HG03457 (cell line): ENCODE measurements at regions not wholly inside any gene's neighbourhood (a gene's known extent, or its start where the extent isn't known, plus 50 kb on each side); places are given as distances from the start of the nearest gene placed in this dataset.

Experiments used
- ATAC-seq: cut with Tn5 transposase; IDR thresholded peaks from one replicate; pipeline ENCODE4 v1.9.1; 2021; ENCODE audit warnings: moderate number of reproducible peaks; ENCODE audit not compliant: unreplicated experiment

DNA sequence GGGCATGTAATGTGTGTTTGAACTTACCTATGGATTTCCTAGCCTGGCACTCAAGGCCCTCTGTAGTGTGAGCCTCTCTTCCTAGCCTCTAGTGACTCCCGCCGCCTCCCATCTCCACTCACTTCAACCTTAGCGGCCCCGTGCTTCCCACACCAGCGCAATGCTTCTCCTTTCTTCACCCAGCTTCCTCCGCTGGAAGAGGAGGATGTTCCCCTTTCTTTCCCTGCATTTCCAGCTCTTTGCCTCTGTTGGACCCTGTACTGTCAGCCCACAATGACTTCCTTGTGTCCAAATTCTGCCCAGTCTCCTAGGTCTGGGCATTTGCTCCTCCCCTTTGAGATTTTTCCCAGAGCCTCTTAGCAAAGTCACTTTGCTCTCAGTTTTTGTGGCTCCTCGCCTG lies 138.1 kb upstream of the IRF2BP2 start:
- no peak for ATAC-seq

DNA sequence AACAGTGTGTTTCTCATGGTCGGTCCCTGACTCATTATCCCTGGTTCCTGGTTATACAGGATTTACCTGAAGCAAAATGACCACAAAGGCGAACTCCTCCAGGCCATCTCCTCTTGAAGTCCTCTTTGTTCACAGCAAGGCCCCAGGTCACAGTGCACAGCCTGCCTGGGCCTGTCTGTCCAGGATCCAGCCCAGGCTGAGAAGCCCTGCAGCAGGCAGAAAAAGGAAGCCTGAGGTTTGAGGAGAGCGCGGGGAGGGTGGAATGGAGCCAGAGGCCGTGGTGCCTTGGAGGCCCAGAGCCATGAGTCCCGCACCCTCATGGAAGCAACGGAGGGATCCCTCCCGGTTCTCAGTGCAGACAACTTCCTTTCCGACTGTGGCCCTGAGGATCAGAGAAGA lies 136.8 kb upstream of the IRF2BP2 start:
- ATAC-seq = no peak

DNA sequence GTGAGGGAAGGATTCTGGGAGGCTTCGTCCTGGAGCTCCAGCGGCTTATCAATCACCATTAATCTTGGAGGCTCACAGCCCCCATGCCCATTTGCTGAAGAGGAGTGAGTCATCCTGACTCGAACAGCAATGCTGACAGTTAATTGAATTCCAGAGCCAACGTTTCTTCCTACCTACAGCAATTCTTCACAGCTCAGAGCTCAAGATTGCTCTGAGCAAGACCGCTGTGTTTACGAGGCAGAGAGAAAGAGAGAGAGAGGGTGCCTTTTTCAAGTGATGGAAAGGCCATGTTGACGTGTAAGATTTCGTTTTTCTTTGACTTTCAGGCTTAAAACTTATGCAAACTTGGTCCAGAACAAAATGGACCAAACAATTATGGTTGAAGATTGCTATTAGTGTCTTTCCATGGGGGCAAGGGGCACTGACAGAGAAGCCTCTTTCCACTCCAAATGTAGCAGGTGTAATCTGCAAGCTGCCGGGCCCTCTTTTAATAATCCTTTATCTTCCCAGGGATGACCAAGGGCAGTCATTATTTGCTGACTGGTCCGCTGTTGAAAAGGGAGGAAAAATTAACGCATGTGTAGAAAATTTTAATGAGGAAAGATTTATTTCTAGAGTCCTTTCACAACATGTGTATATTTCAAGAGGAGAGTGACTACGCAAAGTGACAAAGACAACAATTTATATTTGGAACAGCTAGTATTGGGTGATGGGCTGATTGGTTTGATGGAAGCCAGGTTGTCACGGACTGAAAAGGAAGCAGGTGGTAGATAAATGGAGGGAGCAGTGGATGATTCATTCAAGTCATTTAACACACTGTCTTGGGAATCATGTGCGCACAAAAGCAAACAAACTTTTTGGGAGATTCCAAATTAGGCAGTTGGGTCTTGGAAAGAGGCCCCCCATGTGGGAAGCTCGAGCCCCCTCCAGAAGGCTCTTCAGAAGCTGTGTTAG lies 136.1 kb upstream of the IRF2BP2 start:
- ATAC-seq = no peak

DNA sequence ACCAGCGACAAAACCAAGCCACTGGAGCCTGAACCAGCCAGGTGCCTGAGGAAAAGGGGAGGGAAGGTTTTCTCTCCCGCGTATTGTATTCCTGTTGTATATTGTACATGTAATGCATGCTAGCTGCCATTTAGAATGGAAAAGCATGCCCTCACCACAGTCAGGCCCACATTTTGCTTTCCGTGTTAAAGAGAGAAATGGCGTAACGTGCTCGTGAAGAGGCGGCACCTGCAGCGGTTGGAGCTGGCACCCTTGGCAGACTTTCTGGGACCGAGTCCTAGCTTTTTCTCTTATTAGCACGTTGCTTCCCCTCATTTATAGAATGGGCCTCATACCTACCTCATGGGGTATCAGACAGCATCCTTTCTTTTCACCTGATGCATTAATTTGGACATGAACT lies 135.3 kb upstream of the IRF2BP2 start:
- no peak for ATAC-seq

DNA sequence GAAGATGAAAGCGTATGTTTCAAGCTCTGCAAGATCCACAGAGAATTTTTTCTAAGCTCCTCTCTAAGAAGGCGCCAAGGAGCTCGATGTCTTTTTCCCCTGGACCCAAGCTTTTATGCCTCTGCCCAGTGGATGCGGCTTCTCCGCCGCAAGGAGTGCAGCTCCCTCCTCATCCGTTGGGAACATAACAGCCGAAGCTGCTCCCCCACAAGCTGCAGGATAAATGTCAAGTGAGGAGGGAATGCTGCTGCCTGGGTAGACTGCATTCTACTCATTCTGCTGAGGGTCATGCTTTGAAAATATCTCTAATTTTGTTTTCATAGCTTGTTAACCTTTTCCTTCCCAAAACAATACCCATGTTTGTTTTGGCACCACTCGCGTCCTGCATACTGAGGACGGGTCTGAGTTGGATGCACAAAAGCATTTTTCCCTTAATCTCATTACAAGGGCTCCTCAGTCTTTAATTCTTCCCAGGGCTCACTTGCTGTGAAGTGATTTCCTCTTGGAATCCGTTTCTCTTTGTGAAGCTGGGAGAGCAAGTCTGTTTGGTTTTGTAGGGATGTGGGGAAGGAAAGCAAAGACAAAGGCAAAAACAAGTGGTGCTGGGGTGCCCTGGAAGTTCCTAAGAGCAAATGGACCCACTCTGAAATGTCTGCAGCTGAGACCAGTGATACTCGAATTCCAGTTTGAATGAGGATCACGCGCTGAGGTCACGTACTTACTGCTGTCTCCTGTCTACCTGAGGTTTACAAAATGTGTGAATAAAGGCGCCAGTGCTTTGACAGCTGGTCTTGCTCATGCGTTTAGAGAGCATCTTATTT lies 134.0 kb upstream of the IRF2BP2 start:
- no peak for ATAC-seq

DNA sequence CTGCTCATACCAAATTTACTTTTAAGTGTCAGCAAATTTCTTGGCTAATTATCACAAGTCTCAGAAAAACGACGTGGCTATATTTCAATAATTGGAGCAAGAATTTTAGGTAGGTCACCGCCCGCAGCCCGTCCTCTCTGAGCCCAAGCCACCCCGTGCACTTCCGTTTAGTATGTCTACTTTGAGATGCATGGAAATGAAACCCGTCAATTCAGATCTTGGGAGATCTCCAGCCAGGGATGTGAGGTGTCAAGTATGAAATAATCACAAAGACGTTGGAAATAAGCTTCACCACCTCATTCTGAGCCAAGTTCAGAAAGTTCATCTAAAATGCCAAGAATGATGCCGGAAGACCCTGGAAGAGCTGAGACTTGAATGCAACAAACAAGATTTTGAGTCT lies 132.6 kb upstream of the IRF2BP2 start:
- no peak for ATAC-seq

DNA sequence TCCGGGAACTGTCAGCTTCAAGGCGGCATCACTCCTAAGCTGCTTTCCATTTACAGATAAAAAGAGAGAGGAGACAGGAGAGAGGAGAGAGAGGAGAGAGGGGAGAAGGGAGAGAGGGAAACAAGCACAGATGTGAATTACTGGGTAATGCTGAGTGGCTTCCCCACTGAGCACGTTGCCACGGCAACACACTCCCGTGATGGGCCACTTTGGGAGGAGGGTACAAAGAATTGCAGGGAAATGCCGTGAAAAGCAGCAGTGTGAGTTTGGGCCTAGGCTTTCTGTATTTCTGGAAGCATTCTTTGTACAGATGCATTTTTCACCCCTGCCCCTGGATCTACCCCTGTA lies 128.0 kb upstream of the IRF2BP2 start:
- no peak for ATAC-seq

DNA sequence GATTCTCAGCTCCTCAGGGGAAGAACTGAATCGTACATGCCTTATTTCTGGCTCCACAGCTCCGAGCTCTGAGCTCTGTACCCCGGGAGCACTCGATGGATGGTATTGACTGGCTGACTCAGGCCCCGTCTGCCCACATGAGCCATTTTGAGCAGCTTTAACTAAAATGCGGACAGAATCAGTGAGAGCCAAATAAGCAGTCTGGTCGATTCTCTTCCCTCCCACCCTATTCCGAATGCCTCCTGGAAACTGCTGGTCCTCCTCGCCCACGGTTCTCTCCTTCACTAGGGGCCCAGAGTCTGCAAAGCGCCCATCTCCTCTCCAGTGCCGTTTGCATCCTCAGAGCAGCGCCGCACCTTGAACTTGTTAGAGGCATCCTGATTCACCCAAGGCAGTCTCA lies 125.9 kb upstream of the IRF2BP2 start:
- no peak for ATAC-seq

DNA sequence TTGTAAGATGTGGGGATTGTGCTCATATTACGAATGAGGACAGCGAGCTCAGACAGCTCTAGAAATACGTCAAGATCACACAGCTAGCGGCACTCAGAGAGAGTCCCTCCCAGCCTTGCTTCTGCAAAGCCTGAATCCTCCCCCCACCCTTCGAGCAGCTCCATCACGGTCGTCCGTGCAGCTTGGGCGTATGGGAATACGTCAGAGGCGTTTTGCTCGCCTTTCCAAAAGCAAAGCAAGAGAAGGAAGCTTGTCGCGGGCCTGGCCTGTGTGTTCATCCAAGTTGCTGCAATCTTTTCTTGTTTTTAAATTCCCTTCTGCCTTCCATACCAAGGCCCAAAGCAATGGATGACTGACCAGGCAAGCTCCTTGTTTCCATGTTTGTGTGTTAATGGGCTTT lies 125.5 kb upstream of the IRF2BP2 start:
- ATAC-seq = no peak

DNA sequence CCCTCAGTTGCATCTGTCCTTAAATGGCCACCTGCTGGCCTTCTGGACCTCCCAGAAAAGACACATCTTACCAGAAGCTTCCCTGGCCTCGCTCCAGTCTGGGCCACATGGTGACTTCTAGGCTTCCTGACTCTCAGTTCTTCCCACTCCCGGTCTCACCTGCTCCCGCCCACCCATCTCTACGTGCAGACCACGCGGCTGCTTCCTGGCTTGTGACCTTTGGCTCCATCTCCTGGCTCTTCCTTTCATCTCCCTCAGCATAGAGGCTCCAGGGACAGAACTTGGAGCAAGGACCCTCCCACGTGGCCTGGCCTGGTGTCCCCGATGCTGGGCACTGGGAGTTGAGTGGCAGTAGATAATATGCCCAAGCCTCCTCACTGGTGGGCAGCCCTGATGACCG lies 124.9 kb upstream of the IRF2BP2 start:
- ATAC-seq = no peak

DNA sequence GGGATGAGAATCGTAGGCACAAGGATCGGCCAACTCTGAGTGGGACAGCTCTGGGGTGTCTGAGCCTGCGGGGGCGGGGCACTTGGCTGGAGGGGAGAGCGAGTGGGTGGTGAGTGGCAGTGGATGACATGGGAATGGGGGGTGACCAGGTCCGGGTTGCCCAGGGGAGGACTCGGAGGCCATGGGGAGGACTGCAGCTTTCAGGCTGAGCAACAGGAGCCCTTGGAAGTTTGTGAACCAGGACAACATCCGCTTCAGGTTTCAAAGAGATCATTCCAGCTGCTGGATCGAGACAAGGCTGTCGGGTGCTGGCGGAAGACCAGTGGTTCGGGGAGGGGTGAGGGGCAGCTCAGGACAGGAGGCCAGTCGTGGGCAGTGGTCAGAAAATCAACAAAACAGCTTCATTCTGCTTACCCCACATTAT lies 124.4 kb upstream of the IRF2BP2 start:
- ATAC-seq = no peak

DNA sequence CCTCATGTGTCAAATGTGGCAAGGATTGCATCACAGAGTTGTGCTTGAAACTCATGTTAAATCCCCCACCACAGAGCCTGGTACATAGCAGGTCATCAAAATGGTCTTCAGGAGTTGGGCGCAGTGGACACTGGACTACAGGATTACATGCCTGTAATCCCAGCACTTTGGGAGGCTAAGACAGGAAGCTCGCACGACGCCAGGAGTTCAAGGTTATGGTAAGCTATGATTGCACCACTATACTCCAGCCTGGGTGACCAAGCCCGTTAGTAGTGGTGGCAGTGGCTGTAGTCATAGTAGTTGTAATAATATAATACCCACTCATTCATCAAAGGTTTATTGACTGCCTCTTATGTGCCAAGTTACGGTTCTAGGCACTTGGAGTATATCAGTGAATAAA lies 123.4 kb upstream of the IRF2BP2 start:
- no peak for ATAC-seq

DNA sequence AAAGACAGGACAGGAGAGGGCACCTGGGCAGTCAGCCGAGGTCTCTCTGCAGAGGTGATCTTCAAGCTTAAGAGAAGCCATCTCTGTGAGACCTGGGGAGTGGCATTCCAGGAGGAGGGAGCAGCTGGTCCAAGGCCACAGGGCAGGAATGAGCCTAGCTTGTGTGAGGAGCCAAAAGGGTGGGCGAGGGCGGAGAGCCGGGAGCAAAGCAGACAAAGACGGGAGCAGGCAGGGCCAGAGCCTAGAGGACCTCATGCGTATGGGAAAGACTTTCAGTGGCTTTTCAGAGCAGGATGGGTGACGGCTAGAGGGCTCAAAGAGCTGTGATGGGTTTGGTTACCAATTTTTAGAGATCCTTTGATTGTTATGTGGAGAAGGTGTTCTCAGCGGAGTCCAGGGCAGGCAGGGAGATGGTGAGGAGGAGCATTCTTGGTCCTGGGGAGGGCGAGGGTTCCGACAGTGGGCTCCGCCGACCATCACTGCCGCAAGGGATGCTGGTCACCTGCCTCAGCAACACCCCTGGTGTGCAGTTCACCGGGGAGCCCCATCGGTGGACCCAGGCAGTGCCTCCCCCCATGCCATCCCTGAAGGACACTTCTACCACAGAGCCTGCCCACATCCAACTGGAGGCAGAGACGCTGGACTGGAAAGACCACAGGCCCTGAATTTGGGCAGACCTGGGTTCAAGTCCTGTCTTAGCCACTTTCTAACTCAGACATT lies 122.9 kb upstream of the IRF2BP2 start:
- no peak for ATAC-seq

DNA sequence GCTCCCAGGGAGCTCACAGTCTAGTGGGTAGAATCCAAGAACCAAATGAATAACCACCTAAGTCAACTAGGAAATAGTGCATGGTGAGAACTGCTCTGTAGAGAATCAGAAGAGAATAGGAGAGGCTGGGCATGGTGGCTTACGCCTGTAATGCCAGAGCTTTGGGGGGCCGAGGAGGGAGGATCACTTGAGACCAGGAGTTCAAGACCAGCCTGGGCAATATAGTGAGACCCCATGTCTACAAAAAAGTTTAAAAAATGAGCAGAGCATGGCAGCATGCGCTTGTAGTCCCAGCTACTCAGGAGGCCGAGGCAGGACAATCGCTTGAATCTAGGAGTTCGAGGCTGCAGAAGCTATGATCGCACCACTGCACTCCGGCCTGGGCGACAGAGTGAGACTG lies 122.3 kb upstream of the IRF2BP2 start:
- no peak for ATAC-seq

DNA sequence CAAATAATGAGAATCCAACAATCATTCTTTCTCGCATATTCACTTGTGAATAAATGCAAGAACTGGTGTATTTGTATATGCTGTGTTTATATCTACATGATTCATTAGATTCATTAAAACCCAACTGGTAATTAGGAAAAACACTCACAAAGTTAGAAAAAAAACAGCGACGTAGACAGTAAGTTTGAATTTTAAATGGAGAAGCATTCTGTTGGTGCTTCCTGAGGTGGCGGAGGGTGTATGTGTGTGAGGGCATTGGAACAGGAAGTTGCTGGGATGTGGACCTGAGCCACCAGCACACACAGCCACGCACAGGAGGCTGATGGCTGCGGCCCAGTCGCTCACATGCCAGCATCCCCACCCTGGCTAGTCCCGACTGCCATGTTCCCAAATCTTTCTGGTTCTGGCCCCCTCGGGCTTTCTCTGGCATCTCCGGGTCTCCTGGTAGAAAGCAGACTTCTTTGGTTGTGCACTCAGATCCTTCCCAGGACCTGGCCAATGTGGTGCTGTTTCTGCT lies 121.6 kb upstream of the IRF2BP2 start:
- ATAC-seq = no peak

DNA sequence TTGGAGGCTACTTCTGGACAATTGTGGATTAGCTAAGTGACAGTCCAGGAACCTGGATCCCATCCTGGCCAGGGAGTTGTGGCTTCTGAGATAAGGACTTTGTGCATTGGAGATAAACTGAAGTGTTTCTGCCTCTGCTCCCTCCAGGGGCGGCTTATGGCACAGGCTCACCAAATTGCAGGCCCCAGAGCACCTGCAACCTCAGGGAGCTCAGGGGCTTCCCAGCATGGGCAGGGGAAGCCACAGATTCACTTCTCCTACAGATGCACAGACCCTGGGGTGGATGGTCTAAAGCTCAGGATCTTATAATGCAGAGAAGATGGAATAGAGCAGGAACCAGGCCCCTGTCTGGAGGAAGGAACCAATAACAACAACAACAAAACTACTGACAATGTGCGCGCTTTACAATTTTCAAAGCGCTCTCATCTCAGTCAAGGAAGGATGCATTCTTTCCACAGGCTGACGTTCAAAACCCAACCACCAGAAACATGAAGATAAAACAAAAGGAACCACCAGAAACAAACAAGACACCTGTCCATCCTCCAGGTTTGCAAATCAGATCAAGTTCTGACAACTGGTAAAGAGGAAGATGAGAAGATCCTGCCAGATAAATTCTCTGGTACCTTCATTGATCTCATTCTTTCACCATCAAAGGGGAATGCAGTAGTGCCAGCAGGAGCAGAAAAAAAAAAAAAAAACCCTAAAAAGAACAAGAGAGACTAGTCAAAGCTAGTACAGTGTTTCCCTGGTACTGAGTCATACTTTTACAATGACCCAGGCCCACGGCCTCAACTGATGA lies 121.0 kb upstream of the IRF2BP2 start:
- ATAC-seq = peak; percentile 45

DNA sequence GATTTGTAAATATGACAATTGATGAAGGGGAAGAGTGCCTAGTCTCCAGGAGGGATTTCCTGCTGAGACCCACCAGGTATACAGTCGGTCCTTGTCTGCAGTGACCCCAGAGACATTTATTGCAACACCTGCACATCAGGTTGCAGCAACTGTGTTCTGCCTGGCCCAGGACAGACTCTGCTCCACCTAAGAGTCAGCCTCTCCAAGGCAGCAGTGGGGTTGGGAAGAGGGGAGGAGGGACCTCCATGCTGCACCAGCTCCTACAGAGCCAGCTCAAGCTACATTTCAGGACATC lies 120.4 kb upstream of the IRF2BP2 start:
- ATAC-seq = no peak

DNA sequence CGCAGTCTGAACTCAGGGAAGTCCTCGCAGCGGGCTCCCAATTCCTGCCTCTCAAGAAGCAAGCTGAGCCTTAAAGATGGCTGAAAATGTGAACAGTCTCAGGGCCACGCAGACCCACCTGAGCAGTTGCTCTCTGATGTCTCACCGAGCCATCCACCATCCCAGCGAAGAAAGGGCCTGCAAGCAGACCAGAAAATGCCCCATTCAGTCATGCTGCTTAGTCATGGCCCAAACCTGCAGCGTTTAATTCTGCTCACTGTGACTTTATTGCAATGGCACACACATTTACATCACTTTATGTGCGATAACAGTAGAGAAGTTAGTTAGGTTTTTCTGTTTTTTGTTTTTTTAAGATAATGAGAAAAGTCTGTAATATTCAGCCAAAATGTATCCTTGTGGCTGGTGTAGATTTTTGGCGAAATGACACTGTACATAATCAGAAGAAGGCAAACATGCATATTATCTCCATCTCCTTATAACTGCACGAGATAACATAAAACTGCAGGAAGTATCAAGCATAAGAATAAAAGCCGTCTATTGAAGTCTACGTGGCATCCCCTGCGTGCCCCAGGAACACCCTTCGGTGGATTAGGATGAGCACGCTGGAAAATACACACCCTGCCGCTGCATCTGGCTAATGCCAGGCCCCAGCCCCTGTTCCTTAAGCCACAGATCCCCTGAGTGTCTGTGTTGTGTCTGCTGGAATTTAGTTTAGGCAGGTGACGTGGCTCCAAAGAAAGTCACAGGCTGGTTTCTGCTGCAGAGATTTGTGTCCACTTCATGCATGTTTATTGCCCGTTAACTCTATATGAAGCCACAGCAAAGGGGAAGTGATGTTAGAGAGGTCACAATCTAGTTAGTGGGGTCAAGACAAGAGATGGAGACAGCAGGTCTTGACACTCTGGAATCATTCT lies 119.8 kb upstream of the IRF2BP2 start:
- ATAC-seq = no peak

DNA sequence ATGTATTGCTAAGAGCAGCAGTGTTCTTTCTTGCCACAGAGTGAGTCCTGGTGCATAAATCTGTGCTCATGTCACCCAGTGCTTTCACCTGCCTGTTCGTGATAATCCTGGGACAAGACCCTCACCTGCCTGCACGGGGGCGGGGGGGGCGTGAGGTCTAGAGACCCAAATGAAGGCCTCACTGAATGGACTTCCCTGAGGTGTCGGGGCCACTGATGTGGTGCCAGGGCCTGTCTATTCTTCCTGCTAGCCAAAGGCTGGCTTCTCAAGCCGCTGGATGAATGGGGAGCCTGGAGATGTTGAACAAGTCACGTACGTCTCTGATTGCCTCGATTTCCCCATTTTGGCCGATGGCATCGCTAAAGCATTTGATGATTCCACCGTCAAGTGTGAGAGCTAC lies 118.8 kb upstream of the IRF2BP2 start:
- no peak for ATAC-seq
